ENCODE measurements at regions not wholly inside any gene's neighbourhood (a gene's known extent, or its start where the extent isn't known, plus 50 kb on each side); places are given as distances from the start of the nearest gene placed in this dataset.

GRCh38 chr2:185246717-185247116 is 491.9 kb upstream of the FSIP2 start:
- TF ChIP-seq, protein P1, sequence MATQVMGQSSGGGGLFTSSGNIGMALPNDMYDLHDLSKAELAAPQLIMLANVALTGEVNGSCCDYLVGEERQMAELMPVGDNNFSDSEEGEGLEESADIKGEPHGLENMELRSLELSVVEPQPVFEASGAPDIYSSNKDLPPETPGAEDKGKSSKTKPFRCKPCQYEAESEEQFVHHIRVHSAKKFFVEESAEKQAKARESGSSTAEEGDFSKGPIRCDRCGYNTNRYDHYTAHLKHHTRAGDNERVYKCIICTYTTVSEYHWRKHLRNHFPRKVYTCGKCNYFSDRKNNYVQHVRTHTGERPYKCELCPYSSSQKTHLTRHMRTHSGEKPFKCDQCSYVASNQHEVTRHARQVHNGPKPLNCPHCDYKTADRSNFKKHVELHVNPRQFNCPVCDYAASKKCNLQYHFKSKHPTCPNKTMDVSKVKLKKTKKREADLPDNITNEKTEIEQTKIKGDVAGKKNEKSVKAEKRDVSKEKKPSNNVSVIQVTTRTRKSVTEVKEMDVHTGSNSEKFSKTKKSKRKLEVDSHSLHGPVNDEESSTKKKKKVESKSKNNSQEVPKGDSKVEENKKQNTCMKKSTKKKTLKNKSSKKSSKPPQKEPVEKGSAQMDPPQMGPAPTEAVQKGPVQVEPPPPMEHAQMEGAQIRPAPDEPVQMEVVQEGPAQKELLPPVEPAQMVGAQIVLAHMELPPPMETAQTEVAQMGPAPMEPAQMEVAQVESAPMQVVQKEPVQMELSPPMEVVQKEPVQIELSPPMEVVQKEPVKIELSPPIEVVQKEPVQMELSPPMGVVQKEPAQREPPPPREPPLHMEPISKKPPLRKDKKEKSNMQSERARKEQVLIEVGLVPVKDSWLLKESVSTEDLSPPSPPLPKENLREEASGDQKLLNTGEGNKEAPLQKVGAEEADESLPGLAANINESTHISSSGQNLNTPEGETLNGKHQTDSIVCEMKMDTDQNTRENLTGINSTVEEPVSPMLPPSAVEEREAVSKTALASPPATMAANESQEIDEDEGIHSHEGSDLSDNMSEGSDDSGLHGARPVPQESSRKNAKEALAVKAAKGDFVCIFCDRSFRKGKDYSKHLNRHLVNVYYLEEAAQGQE (IDR thresholded peaks at IDR 0.05; ENCODE audit: insufficient read depth in 1 of 2, low read depth in 2 of 2, low read length in 1 of 2): no peak
- no peak for TF ChIP-seq CTCF (IDR thresholded peaks at IDR 0.05)
- TF ChIP-seq POLR2AphosphoS5 (IDR thresholded peaks at IDR 0.05; ENCODE audit: low read depth, low read length): no peak
- no peak for TF ChIP-seq SIN3A (IDR thresholded peaks at IDR 0.05; ENCODE audit: borderline replicate concordance, insufficient read depth, low read depth, low read length)

Measured in Panc1 (cell line).